GM19351 (cell line): ENCODE measurements at regions not wholly inside any gene's neighbourhood (a gene's known extent, or its start where the extent isn't known, plus 50 kb on each side); places are given as distances from the start of the nearest gene placed in this dataset.
"Not testable (repeated sequence)": the region's sequence is repeated elsewhere in the genome, so short reads cannot be mapped to it uniquely, and the experiment has no call there.

ENCODE experiments used
- ATAC-seq: cut with Tn5 transposase; IDR thresholded peaks from one replicate; pipeline ENCODE4 v1.9.1; 2021; ENCODE audit warnings: mild to moderate bottlenecking, moderate library complexity; ENCODE audit not compliant: unreplicated experiment

GRCh38 chr2:156254637-156255067 is 77.9 kb downstream of the NR4A2 start:
- ATAC-seq = not testable (repeated sequence)

- no peak for ATAC-seq
These were observed 78.8 kb downstream of the NR4A2 start for GRCh38 chr2:156253765-156254164.

- no peak for ATAC-seq
These were observed 89.6 kb downstream of the NR4A2 start for GRCh38 chr2:156242874-156243273.

- ATAC-seq = no peak
These were observed 95.0 kb downstream of the NR4A2 start for GRCh38 chr2:156237558-156237957.

- no peak for ATAC-seq
These were observed 102.7 kb downstream of the NR4A2 start for GRCh38 chr2:156229724-156230362.

GRCh38 chr2:156223328-156223727 is 109.2 kb downstream of the NR4A2 start:
- not testable (repeated sequence) for ATAC-seq

GRCh38 chr2:156221703-156222102 is 110.8 kb downstream of the NR4A2 start:
- no peak for ATAC-seq

GRCh38 chr2:156219491-156220100 is 112.9 kb downstream of the NR4A2 start:
- ATAC-seq = no peak

- no peak for ATAC-seq
These were observed 116.9 kb downstream of the NR4A2 start for GRCh38 chr2:156215656-156216055.

- no peak for ATAC-seq
These were observed 121.2 kb downstream of the NR4A2 start for GRCh38 chr2:156211318-156211717.

- no peak for ATAC-seq
These were observed 126.2 kb downstream of the NR4A2 start for GRCh38 chr2:156206355-156206754.

- ATAC-seq = no peak
These were observed 132.9 kb downstream of the NR4A2 start for GRCh38 chr2:156199588-156199987.

GRCh38 chr2:156196031-156196430 is 136.5 kb downstream of the NR4A2 start:
- no peak for ATAC-seq

- peak; percentile 84 for ATAC-seq
These were observed 140.1 kb downstream of the NR4A2 start for GRCh38 chr2:156192468-156192867.

- no peak for ATAC-seq
These were observed 141.0 kb downstream of the NR4A2 start for GRCh38 chr2:156191527-156191926.

GRCh38 chr2:156190517-156190916 is 142.0 kb downstream of the NR4A2 start:
- no peak for ATAC-seq

GRCh38 chr2:156189584-156189983 is 142.9 kb downstream of the NR4A2 start:
- ATAC-seq = no peak

GRCh38 chr2:156189143-156189542 is 143.4 kb downstream of the NR4A2 start:
- ATAC-seq = no peak

- no peak for ATAC-seq
These were observed 150.4 kb downstream of the NR4A2 start for GRCh38 chr2:156182132-156182531.

GRCh38 chr2:156181208-156181607 is 151.3 kb downstream of the NR4A2 start:
- ATAC-seq = no peak

- ATAC-seq = no peak
These were observed 154.9 kb downstream of the NR4A2 start for GRCh38 chr2:156177654-156178053.

- ATAC-seq = no peak
These were observed 156.6 kb downstream of the NR4A2 start for GRCh38 chr2:156175946-156176345.

GRCh38 chr2:156170929-156171328 is 161.6 kb downstream of the NR4A2 start:
- no peak for ATAC-seq
